ENCODE measurements at regions not wholly inside any gene's neighbourhood (a gene's known extent, or its start where the extent isn't known, plus 50 kb on each side); places are given as distances from the start of the nearest gene placed in this dataset.

DNA sequence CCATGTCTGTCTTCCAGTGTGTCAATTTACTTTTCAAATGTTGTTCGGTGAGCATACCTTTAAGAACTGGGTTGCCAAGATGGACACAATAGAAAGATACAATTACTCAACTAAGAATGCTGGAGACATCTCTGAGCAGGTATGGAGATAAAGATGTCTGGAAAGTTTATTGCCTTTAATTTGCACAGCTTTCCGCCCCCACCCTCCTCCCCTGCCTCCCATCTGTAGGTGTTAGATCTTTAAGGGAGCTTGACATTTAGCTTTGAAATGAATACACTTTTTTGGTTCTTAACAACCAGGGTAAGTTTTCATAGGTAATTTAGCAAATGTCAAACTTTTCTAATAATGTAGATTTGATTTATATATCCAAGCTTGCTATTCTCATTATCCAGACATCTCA is 104.4 kb downstream of the BTBD3 start:
- DNase-seq (ENCODE audit: low spot score): no peak

DNA sequence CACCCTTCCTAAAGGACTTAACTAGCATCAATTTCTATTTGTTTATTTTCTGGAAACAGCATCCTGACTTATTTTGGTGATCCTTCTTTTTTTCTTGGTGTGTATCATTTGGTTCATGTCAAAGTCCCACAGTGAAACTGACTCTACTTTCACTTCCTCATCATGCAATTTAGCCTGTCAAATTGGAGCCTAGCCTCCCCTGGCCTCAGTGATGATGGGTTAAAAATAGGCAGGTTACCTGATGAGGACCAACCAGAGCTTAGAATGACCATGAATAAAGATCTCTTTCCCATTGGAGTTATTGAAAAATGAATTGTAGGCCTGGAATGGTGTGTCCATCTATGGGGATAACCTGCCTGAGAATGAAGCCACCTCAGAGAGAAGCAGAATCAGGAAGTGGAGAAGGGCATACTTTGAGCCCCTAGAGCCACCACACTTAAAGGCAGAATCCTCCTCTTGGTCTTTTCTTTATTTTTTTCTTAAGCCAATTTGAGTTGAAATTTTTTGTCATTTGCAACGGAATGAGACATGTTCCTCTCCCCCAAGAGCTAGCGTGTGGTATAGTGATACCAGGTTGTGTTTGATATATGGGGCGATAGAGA is 105.6 kb downstream of the BTBD3 start:
- DNase-seq (ENCODE audit: low spot score): no peak

DNA sequence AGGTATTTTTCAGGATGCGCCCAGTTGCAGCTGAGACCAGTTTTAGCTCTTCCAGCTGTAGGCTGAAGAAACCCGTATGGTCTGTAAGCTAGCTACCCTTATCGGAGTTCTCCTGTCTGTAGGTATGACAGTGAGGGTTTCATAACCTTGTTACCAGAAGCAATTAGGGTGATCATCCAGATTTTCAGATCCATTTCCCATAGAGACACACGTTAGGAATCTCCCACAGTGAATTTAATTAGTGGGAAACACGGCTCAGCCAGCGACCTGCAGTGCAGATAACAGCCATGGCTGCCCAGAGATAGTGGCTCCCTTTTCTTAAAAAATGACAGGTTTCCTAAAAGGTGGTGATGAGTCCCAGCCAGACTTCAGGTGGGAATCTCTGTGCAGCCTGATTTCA is 111.1 kb downstream of the BTBD3 start:
- no peak for DNase-seq (ENCODE audit: low spot score)

DNA sequence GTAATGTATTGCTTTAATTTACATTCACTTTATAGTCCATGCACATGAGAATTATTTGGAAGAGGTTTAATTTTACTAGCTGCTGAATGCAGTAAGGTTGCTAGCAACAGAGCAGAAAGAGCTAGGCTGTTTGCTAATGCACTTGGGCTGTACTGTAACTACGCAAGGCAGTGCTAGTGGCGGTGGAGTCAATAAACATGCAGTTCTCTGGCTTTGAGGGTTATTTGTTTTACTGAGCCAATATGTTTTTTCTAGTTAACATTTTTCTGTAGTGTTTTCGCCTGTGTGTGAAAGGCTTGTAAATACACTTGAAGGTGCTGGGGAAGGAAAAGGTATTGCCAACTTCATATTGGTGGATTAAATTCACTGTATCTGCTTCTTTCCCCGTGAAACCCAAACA is 112.8 kb downstream of the BTBD3 start:
- DNase-seq (ENCODE audit: low spot score): no peak

DNA sequence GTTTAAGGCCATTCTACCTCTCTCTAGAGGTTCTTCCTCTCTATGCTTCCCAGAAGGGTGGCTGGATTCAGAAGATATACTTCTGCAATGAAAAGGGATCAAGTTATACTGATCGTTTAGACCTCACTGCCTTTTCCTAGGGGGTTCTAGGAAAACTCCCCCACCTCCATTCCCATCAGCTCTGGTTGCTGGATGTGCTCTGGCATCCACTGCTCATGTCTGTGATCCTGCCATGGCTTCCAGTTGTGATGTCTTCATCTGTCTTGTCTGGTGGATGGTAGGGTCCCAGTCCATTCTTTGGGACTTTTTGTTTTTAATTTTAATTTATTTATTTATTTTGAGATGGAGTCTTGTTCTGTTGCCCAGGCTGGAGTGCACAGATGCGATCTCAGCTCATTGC is 118.4 kb downstream of the BTBD3 start:
- DNase-seq (ENCODE audit: low spot score): no peak

DNA sequence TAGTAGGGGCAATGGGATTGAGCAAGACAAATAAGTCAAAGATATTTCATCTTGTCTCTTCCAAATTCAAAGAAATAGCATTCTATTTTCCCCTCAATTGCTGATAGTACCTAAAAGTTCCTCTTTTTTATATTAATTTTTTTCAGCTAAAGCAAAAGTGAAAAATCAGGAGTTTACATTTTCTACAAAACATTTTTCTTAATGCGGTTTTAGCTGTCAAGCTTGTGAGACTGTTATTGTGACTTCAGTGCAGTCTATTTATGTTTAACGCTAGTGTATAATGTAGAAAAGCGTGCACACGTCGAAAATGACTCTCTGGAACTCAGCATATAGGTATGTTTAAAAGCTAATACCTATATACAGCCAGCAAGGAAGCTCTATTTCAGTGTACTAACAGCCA is 119.8 kb downstream of the BTBD3 start:
- DNase-seq (ENCODE audit: low spot score): no peak

DNA sequence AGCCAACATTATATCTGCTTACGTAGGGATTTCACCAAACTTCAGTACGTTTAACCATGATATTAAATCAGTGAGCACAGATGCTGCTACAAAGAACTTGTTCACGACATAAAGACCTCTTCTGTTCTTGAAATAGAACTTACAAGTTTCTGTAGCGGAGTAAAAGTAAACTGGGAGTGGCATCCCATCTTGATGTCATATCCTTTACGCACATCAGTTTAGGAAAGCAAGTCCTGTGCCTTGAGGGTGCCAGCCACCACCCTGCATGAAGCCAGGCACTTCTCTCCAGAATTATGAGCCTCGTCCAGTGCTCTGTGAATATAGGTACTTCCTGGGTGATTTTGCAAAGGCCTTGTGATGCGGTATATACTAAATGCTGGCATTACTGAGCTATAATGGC is 122.6 kb downstream of the BTBD3 start:
- no peak for DNase-seq (ENCODE audit: low spot score)

DNA sequence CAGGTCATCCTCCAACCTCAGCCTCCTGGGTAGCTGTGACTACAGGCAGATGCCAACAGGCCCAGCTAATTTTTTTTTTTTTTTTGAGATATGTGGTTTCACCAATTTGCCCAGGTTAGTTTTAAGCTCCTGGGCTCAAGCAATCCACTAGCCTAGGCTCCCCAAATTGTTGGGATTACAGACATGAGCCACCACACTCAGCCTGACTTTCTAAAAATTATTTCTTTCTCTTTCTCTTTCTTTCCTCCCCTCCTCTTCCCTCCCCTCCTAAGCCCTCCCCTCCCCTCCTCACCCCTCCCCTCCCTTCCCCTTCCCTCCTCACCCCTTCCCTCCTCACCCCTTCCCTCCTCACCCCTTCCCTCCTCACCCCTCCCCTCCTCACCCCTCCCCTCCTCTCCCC is 127.3 kb downstream of the BTBD3 start:
- no peak for DNase-seq (ENCODE audit: low spot score)

DNA sequence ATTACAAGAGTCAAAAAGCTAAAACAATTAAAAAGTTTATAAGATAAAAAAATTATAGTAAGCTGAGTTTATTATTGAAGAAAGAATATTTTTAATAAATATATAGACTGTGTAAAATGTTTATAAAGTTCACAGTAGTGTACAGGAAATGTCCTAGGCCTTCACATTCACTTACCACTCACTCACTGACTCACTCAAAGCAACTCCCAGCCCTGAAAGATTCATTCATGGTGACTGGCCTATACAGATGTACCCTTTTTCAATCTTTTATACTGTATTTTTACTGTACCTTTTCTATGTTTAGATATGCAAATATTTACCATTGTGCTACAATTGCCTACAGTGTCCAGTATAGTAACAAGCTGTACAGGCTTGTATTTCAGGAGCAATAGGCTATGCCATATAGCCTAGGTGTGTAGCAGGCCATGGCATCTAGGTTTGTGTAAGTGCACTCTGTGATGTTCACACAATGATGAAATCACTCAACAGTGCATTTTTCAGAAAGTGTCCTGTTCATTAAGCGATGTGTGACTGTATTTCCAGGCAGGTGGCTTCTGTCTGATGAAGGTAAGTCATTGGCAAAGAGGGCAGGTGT is 130.2 kb downstream of the BTBD3 start:
- no peak for DNase-seq (ENCODE audit: low spot score)

DNA sequence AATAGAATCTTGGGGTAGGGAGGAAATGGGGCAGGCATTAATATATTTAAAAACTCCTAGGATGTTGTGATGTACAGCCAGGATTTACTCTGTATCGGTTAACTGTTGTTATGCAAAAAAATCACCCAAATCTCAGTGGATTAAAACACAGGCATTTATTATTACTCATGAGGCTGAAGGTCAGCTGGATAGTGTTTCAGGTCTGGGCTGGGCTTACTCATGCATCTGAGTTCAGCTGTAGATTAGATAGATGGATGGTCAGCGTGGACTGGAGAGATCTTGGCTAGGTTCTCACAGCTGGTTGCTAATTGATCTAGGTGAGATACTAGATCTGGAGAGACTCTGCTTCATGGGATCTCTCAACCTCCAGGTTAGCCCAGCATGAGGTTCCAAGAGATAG is 131.4 kb downstream of the BTBD3 start:
- no peak for DNase-seq (ENCODE audit: low spot score)

DNA sequence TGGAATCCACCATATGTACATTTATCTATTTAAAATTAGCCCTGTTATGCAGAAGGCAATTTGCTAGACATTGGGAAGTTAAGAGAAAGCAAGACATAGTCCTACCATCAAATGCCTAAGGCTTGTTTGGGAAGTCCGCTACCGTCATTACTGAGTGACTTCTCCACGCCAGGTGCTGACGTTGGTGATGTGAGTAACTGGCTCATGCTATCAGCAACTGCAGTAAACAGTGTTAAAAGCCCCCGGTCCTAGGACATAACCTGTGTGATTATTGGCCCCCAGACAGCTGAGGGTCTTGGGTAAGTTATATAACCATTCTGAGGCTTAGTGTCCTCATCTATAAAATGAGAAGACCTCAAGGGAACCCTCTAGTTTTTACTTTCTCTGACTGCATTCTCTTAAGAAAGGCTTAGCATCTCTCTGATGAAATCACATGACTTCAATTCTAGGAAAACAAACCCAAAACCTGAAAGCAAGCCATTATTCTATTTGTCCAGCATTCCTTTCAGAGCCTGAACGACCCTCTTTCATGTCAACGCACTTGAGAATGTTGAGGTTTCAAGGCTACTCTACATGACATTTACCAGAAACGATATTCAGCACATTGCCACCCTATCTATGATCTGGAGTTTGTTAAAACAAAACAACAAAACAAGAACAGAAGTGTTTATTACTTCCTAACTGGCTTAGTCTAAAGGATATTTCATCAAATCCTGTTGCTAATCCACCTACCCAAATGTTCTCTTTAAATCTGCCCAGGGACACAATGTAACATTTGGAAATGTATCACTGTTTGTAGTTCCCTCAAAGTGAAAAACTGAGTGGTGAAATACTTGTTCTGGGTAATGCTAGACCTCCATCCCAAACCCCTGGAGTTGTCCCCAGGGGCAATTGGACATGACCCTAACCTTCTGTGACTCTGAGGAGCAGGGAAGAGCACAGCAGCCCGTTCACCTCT is 133.8 kb downstream of the BTBD3 start:
- no peak for DNase-seq (ENCODE audit: low spot score)

DNA sequence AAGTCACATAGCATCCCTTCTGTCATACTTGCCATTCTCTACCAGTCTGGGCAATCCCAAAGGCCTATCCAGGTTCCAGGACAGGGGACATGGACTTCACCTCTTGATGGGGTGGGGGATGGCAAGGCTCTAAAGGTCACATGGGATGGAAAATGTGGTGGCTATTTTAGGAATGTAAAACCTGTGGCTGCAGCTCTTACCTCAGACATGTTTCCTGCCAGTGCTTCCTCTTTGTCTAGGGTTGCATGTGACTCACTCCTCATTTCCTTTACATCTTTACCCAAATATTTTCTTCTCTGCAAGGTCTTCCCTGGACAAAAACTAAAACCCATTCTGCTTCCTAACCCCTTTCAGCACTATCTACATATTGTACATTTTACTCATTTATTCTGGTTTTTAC is 135.7 kb downstream of the BTBD3 start:
- no peak for DNase-seq (ENCODE audit: low spot score)

DNA sequence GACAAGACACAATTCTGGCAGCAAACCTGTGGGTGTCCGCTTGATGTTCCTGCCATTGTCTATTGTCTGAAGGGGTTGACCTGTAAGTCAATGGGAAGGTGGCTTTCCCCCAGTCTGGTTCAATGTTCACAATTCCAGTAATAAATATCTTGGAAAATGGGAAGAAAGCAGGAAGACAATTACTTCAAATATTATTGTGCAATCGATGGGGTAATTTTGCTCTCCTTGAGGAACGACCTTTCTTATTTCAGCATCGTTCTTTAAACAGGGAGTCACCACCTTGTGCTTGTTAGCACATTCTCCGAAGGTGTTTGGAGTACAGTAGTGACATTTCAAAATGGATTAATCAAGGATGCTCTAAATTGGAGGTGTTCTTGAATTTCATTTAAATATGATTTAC is 136.9 kb downstream of the BTBD3 start:
- no peak for DNase-seq (ENCODE audit: low spot score)

DNA sequence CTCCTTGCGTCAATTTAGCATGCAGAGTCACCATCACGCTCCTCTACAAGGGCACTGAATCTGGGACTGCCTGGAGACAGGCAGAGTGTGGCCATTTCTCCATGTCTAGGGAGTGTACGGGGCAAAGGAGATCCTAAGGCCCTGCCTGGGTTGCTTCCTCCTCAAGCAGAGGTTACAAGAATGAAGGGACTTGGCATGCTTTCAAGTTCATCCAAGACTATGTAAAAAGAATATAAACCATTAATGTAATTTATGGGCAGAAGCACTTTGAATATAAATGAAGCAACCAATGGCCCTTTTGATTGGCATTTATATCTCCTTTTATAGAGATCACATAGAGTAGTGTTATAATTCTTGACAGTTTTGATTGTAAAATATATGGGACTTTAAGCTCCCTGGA is 137.5 kb downstream of the BTBD3 start:
- no peak for DNase-seq (ENCODE audit: low spot score)

DNA sequence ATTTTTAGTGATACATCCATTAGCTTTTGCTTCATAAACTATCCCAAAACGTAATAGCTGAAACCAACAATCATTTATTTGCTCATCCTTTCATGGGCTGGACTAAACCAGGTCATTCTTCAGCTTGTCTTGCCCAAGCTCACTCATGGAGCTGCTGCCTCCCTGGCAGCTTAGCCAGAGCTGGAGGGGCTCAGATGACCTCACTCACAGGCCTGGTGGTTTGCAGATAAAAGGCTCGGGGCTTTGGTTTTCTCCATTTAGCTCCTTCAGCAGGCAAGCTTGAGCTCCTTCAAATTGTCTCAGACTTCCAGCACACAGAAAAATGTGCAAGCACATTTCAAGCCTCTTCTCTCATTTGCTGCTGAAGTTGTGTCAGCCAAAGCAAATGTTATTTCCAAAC is 139.1 kb downstream of the BTBD3 start:
- DNase-seq (ENCODE audit: low spot score): no peak

DNA sequence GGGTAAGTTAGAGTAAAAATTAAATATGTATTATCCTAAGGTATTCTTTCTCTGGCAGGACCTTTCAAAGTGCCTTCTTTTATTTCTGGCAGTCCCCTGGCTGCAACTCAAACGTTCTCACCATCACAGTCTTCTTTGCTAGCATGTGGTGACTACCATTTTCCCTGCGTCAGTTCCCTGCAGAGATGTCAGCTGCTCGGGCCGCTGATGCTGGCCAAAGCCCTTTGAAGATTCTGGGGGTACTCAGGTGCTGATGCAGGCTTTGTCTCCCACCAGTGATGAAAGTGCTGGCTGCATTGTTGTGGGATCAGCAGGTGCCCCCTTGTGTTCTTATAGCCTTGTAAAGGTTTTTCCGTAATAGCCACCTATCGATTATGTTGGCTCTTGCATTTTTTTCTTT is 140.1 kb downstream of the BTBD3 start:
- no peak for DNase-seq (ENCODE audit: low spot score)

DNA sequence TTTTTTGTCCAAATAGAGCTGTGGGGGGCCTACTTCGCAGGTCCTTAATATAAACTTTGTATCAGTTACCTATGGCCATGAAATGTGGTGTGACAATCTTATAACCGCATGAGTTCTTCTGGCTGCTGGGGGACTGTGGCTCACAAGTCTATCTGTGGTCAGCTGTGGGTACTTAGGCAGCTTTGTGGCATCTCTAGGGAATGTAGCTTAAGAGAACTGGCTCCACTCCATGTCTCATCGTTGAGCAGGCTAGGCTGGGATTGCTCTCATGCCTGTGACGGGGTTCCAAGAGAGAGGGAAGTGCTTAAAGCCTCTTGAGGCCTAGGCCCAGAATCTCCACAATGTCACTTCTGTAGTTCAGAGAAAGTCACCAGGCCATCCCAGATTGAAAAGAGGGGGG is 140.5 kb downstream of the BTBD3 start:
- DNase-seq (ENCODE audit: low spot score): no peak

DNA sequence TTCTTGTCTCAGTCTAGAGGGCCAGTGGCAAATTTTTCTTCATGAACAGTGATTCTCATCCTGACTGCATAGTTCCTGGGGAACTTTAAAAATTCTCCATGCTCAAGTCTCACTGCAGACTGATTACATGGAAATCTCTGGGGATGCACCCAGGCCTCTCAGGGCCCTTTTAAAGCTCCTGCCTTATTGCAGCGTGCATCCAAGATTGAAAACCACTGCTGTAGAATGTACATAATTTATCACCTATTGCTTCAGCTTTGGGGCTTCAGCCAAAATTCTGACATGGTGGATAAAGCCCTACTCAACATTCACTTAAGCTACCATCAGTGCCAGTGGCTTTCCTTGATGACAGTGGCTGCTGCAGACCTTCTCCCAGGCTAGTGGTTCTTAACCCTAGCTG is 143.8 kb downstream of the BTBD3 start:
- no peak for DNase-seq (ENCODE audit: low spot score)

DNA sequence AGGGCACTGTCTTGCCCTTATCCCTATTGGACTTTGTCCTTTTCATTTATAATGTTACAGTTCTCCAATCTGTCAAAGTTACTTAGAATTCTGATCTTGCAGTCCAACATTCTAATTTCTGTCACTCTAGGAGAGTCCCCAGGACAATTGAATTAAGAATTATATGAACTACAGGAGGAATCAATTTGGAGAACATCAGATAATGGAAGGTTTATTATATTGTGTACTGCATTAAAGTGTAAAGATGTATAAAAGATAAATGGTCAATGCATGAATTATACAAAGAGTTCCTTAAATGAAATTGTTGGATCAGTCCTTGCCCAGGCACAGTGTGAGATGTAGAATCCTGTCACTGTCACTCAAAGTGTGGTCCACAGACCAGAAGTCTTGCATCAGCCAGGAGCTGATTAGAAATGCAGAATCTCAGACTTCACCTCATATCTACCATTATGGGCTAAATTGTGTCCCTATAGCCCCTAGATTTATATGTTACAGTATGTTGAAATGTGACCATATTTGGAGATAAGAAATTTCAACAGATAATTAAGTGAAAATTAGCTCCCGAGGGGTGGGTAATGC is 145.5 kb downstream of the BTBD3 start:
- DNase-seq (ENCODE audit: low spot score): no peak

DNA sequence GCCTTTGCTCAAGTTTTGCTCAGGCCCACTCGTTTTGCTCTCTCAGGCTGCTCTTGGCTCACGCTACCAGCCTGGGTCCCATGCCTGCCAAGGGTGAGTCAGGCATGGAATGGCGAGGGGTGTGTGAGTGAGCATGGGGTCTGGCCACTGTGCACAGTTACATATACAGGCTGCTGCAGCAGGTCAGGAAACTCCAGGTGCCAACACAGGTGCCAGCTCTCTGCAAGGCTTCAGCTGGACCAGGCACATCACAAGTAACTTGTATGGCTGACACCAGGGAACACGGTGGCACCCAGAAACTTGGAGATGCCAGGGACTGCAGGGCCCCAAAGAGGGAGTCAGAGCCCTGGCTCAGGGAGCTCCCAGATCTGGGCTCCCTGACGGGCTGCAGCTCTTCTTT is 146.8 kb downstream of the BTBD3 start:
- DNase-seq (ENCODE audit: low spot score): no peak

DNA sequence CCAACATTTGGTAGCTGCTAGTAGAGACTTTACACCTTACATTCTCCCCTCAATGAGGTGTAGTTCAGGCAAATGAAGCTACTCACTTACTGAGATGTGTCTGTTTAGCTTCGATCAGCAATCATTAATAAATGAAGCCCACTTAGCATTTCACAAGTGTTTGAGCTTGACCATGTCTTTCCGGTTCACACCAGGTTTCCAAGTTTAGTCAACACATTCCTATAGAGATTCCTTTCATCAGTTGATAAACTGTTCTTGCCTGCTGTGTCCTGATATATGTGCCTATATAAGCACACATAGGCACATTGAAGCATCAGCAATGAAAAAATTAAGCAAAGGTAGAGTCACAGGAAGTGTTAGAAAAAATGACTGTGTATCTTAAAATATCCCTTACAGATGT is 150.0 kb downstream of the BTBD3 start:
- no peak for DNase-seq (ENCODE audit: low spot score)

DNA sequence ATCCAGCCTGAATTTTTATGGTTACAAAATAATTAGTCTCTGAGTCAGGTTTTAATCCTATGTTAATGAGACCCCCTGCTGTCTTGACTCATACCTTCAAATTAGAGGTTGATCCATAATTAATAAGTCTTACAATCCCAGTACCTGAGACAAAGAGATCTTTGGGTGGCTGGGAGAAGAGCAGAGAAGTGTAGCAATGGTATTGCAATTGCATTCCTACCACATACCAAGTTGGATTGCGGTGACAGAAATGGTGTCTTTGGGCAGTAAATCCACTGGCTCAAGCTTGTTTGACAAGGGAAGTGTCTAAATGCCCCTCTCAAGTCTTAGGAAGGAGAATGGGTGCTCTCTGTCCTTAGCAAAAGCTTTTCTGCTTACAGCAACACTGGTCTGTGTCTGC is 150.4 kb downstream of the BTBD3 start:
- DNase-seq (ENCODE audit: low spot score): no peak

DNA sequence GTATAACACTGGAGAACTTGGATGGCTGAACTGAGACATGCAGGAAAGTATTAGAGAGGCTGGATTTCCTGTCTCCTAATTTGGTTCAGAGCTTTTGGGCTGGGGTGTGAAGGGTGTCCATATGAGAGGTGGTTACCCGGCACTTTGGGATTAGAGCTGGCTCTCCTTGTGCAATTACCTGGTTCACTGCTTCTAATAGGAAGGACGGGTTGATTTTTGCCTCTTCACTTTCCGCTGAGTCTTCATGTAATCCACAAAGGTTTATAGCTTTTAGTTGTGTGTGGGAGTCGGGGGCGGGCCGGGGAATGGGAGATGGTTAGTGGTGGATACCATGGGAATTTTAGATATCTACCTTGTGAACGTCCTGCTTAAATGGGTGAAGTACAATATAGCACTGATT is 151.5 kb downstream of the BTBD3 start:
- DNase-seq (ENCODE audit: low spot score): no peak

Measured in ureter (tissue), 1 donor.